Activated CD8-positive, alpha-beta memory T cell treated with anti-CD3 and anti-CD28 coated beads, Interleukin-2, amount 50 U/mL, for 4 hours (primary cell): ENCODE measurements at regions not wholly inside any gene's neighbourhood (a gene's known extent, or its start where the extent isn't known, plus 50 kb on each side); places are given as distances from the start of the nearest gene placed in this dataset.
"Not testable (repeated sequence)": the region's sequence is repeated elsewhere in the genome, so short reads cannot be mapped to it uniquely, and the experiment has no call there.

Experiments used
- DNase-seq: peaks from one replicate; pipeline ENCODE4 v3.0.0-alpha.2; 2020

- no peak for DNase-seq
Observed at GRCh38 chr5:103724271-103724670, 161.7 kb upstream of the NUDT12 start.

DNA sequence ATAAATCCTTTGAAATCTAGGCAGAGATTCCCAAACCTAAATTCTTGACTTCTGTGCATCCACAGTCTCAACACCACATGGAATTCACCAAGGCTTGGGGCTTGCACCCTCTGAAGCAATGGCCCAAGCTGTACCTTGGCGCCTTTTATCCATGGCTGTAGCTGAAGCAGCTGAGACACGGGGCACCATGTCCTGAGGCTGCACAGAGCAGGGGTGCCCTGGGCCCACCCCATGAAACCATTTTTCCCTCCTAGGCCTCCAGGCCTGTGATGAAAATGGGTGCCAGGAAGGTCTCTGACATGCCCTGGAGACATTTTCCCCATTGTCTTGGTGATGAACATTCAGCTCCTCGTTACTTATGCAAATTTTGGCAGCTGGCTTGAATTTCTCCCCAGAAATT lies 158.6 kb upstream of the NUDT12 start:
- no peak for DNase-seq

DNA sequence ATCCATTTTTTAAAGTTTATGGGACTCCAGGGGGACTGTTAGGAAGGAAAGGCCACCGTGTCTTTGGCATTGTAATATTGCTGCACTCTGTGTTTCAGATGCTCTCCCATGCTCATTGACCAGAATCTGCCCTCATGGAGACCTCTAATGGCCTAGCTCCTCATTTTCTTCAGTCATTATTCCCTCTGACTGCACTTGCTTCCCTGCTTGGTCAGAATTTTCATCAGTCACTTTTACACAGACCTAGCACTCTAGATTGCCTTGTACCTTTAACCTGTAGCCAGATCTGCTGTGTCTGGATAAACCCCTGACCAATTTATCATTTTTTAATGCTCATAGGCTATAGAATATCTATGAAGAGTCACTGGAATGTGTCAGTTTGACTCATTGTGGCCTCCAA lies 155.5 kb upstream of the NUDT12 start:
- no peak for DNase-seq

DNA sequence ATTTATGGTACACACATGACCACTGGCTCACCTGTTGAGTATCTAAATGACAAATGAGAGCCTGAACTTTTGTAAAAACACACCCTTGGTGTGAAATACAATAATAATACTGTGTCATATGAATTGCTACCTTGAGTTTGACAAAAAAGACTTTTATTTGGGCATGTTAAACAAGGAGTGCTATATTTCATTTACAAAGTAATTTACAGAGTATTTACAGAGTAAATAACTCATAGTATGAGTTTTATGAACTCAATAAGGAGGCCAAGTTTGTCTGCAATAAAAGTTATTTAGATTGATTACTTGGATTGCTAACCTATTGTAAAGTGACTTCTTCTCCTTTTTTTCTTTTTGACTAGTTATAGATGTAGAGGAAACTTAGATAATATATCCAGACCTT lies 146.0 kb upstream of the NUDT12 start:
- no peak for DNase-seq

GRCh38 chr5:103706939-103707682 lies 144.5 kb upstream of the NUDT12 start:
- DNase-seq = no peak

DNA sequence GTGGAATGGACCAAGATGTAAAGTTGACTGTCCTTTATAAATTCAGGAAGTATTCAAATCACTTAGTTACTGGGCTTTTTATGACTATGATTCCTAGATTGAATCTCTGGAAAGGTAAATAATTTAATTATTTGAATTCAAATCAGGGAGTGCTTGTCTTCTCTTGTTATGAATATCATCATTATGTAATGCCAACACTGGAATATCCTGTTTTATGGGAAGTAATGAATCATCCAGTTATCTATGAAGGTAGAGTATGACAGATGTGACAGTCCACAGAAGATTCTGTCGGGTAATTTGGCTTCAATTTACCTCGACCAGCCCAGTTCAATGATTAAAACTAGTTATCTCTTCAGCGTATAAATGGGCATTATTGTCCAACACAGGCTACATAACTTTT lies 141.0 kb upstream of the NUDT12 start:
- DNase-seq = no peak

DNA sequence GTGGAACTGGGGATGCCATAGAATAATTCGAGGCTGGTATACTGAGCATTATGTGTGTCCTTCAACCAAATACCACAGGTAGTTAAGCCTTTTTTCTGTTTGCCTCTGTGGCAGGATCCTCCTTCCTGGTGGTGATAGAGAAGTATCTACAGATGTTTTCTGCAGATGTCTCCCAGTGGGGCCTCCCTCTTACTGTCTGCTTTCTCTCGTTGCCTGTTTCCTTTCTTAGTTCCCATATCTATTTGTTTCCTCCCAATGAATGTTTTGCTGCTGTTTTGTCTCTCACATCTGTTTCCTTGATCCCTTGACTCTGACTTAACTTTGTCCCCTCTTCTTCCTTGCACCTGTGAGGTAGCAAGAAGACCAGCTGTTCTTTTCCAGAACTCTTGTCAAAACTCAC lies 130.9 kb upstream of the NUDT12 start:
- DNase-seq = no peak

GRCh38 chr5:103690676-103691075 lies 128.1 kb upstream of the NUDT12 start:
- no peak for DNase-seq

DNA sequence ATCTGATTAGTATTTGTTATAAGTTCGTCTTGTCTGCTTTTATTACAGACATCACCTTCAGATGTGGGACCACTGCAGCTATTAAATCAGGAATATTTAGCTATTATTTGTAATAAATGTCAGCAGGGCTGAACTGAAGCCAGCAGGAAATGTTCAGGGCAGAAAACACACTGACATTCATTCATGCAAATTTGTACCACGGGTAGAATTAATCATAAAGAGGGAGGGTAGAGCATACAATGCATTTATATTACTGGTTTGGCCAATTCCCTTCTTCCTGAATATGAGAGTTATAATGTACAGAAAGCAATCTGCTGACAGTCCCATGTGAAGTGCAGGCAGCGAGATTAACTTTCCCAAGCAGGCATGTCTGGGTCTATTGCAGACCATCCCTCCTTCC lies 117.3 kb upstream of the NUDT12 start:
- no peak for DNase-seq

- DNase-seq = not testable (repeated sequence)
Observed at GRCh38 chr5:103676198-103676597, 113.6 kb upstream of the NUDT12 start.

DNA sequence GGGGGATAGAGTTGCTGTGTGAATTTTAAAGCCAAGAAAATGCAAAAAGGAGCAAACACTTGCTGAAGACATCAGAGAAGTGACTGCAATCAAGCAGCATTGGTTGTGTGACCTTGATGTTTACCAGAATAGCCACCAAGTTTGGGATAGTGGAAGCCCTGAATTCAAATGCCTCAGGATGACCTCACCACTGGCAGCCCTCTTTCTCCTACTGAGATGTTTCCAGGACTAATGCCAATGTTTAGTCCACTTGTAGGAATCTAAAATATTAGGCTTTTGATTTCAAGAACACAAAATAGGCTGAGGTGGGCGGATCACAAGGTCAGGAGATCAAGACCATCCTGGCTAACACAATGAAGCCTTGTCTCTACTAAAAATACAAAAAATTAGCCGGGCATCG lies 112.2 kb upstream of the NUDT12 start:
- no peak for DNase-seq

DNA sequence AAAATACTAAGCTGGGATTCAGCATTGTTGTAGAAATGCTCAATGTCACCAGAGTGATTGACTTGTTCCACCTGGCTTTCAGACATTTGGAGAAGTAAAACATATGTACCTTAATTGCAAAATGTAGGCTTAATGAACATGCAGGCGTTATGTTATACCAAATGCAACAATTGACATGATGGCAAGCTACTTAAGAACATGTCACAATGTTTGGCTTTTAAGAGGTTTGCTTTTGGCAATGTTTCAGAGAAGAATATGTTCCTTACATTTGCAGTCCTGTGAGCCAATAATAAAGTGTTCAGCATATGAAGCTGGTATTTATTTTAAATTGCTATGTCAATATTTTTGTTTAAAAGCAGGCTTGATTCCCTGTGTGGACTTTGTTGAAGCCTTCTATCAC lies 111.7 kb upstream of the NUDT12 start:
- DNase-seq = no peak

GRCh38 chr5:103669615-103670014 lies 107.0 kb upstream of the NUDT12 start:
- DNase-seq = no peak

- DNase-seq = no peak
Observed at GRCh38 chr5:103668281-103668680, 105.7 kb upstream of the NUDT12 start.

DNA sequence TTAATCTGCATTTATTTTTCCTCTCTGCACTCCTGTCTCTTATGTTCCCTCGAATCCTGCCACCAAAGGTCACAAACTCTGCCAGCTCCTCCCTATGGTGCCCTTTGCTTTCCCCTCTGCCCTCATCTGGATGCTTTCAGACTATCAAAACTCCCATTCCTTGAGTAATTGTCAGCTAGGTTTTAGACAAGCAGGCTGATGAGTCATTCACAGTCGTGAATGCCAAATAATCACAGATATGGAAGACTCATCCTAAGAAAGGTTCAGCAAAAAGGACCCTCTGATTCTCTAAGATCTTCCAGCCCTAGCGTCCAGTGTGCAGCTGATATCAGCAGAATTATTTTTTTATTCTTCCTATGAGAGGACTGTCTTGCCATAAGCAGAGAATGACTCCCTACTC lies 104.5 kb upstream of the NUDT12 start:
- DNase-seq = no peak

- DNase-seq = no peak
Observed at GRCh38 chr5:103657301-103657700, 94.7 kb upstream of the NUDT12 start.

DNA sequence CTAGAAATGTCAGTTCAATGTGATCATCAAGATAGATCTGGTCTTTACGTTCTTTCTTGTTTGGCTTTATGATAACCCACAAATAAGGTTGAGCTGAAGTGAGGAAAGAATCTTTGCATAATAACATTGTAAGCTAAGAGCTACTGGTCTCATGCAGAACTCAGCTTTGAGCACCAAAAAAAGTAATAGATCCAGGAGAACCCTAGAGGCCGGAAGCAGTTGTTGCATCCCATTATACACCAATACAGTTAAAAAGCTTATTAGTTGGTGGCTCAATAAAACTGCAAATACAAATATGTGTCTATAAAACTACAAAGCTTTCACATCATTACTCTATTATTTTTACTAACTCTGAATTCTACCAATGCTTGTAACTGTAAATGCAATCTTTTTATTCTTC lies 85.5 kb upstream of the NUDT12 start:
- DNase-seq = no peak

DNA sequence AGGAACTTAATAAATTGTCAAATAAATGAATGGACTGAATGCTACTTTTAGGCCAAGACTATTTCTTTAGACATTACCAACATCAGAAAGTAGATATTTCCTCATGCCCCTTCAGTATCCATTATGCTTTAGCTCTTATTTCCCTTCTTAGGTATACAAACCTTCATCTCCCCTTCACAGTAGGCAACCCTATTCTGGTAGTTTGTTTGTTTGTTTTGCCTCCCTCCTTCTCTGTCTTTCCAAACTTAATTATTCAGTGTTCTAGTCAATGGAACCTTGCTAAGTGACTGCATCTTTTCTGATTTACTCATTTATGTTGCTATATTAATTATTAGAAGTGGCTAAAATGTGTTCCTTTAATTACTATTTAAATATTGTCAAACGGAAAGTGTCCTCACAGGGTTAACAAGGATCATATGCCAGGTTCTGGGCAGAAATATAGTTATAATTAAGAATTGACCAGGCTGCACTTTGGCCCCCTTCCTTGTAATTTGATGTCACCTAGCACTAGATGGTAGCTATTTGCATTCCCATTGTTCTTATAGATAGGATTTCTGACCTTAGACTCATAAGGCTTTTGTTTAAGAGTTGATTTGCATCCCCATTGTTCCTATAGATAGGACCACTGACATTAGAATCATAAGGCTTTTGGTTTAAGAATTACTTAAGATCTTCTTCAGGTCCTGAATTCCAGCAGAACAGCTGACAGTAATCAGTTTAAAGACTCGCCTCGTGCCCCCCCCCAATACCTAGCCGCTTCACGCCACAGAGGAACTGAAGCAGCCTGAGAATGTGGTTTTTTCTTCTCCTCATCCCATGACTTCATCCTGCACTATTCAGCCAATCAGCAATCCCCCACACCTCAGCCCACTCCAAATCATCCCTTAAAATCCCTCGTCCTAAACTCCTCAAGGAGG lies 84.4 kb upstream of the NUDT12 start:
- DNase-seq = no peak

GRCh38 chr5:103645816-103646215 lies 83.2 kb upstream of the NUDT12 start:
- no peak for DNase-seq

GRCh38 chr5:103638979-103639378 lies 76.4 kb upstream of the NUDT12 start:
- DNase-seq = no peak

GRCh38 chr5:103624675-103625074 lies 62.1 kb upstream of the NUDT12 start:
- DNase-seq = no peak

DNA sequence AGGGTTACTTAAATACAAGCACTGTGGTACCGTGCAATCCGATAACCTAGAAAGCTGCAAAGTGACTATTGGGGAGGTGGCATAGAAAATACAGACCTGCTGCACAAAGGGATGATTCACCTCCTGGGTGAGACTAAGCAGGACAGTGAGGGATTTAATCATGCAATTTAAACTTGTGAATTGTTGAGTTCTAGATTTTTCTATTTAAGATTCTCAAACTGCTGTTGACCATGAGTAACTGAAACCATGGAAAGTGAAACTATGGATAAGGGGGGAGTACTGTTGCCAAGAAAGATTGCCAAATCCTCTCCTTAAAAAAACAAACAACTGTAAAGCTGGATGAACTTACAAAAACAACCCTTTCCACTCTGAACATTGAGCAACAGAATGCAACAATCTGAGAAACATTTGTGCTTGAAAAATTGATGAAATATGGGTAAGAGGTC lies 61.5 kb upstream of the NUDT12 start:
- DNase-seq = no peak

DNA sequence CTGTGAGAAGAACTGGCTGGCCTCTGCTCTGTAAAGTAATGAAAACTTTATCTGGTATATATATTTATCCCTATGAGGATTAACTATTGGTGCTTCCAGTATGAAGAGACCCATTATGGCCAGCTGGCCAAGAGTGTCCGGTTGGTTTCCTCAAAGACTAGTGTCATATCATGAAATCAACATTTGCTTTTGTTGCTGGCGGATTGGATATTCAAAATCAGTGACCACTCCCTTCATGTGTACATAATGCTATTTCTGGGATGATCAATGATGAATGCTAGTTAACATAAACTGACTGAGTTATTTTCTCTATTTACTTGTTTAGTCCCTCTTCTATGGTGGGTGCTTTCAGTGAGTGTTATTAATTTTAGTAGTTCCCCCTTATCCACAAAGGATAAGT lies 60.8 kb upstream of the NUDT12 start:
- DNase-seq = no peak

DNA sequence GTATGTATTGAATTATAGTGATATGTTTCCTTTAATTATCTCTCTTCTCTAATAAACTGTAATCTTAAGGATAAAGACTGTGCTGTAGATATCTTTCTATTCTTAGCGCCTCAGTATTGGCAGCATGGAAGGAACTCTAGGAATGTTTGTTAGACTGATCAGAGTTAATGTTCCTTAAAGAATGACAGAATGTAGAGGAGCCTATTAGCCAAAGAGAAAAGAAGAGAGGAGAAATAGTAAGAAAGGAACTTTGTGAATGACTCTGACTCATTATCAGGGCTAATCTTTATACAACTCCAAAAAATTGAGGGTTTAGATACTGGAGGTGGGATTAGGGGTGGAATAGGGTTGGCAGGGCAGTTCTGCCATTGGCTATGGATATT lies 59.0 kb upstream of the NUDT12 start:
- DNase-seq = no peak
